ENCODE measurements at regions not wholly inside any gene's neighbourhood (a gene's known extent, or its start where the extent isn't known, plus 50 kb on each side); places are given as distances from the start of the nearest gene placed in this dataset.

- TF ChIP-seq EP300 (IDR thresholded peaks at IDR 0.05) (no peak), POLR2AphosphoS5 (IDR thresholded peaks at IDR 0.05) (no peak)
Observed at GRCh38 chr7:54166419-54166818, 375.8 kb upstream of the VSTM2A start.
